ENCODE measurements at regions not wholly inside any gene's neighbourhood (a gene's known extent, or its start where the extent isn't known, plus 50 kb on each side); places are given as distances from the start of the nearest gene placed in this dataset.

- ChIA-PET CTCF (interaction anchor here (0.5 to 1.0 kb wide), 5 partner anchors 19 to 257 kb away, joined by 3 to 7 read pairs (median 3); no protein-coding TSS in a partner anchor), POLR2A (ENCODE audit: unreplicated experiment) (no interaction called here)
- Histone ChIP-seq H3K14ac (replicated peaks; ENCODE audit: low read depth, low read length) (no peak overlapping the region), H3K9ac (ENCODE audit: low read depth, low read length) (no peak overlapping the region), H4K8ac (ENCODE audit: low read depth in 2 of 2, low read length in 2 of 2) (no peak overlapping the region), H4K91ac (ENCODE audit: insufficient read depth, low read depth, low read length) (no peak overlapping the region), H3K4me1 (ENCODE audit: control insufficient read depth, insufficient read depth, low read length) (no peaks in the 10 kb centered on the region), H3K18ac (ENCODE audit: low read depth, low read length) (no peak overlapping the region), H4K20me1 (ENCODE audit: insufficient read depth, low read length) (no peaks in the 10 kb centered on the region), H3K4ac (ENCODE audit: low read depth, low read length) (no peak overlapping the region), H2BK120ac (ENCODE audit: low read depth, low read length) (no peak overlapping the region), H3K23ac (ENCODE audit: low read depth, low read length) (no peak overlapping the region), H3K27me3 (ENCODE audit: control insufficient read depth, insufficient read depth, low read length) (no peaks in the 10 kb centered on the region), H3K27ac (ENCODE audit: insufficient read depth, low read length) (no peak overlapping the region), H2BK20ac (ENCODE audit: low read depth, low read length) (no peak overlapping the region), H4K5ac (ENCODE audit: low read depth, low read length) (no peak overlapping the region), H3K36me3 (ENCODE audit: control insufficient read depth, insufficient read depth, low read length) (no peaks in the 10 kb centered on the region), H3K4me2 (ENCODE audit: low read depth, low read length) (no peak overlapping the region), H2BK15ac (ENCODE audit: low read depth, low read length) (no peak overlapping the region), H2AK5ac (ENCODE audit: low read depth, low read length) (no peak overlapping the region), H3K79me1 (ENCODE audit: low read depth in 1 of 2, low read length in 2 of 2) (no peaks in the 10 kb centered on the region), H2AFZ (replicated peaks; ENCODE audit: low read length, poor library complexity) (no peak overlapping the region), H3K4me3 (ENCODE audit: insufficient read depth, low read depth, low read length) (no peak overlapping the region), H3K9me3 (ENCODE audit: control insufficient read depth, insufficient read depth, low read length) (no peaks in the 10 kb centered on the region), H2AK9ac (replicated peaks; ENCODE audit: low read depth, low read length, poor library complexity) (no peak overlapping the region), H3K56ac (ENCODE audit: extremely low read depth, insufficient read depth, low read length) (no peak overlapping the region), H2BK5ac (ENCODE audit: low read depth, low read length, poor library complexity, severe bottlenecking) (no peak overlapping the region), H3K9me1 (ENCODE audit: insufficient read depth, low read length) (no peaks in the 10 kb centered on the region)
- no peak for ATAC-seq (ENCODE audit: low read depth)
- TF ChIP-seq SMC3 (IDR thresholded peaks at IDR 0.05; ENCODE audit: low read depth, low read length) (peak; percentile 19; the same call in 1 of the 2 replicates), MXI1 (IDR thresholded peaks at IDR 0.05; ENCODE audit: borderline replicate concordance, low read depth, low read length) (no peak), RAD21 (IDR thresholded peaks at IDR 0.05; ENCODE audit: low read length) (peak; percentile 43; the same call in 1 of the 2 replicates), CTCF (conservative IDR thresholded peaks at IDR 0.05; ENCODE audit: low read depth, low read length) (peak; percentile 52)
- BruUV-seq (replicated peaks): no TSS peak
- peak; percentile 42 for DNase-seq
- dilution Hi-C loops (cut with HindIII; ENCODE audit: low sequenced_read_pairs, unreplicated experiment) (no loop called here), in situ Hi-C loops (cut with MboI; ENCODE audit: low sequenced_read_pairs) (no loop called here), intact Hi-C loops (cut with micrococcal nuclease) (loop anchor here (1.0 kb wide), 1 partner anchor 258 kb away; no protein-coding TSS in a partner anchor)
- 0% methylated on average over 1 of the region's 6 CpGs; no CpG with 5 or more reads in 1 of the 2 experiments for WGBS, 2 experiments (ENCODE audit: extremely low coverage in 2 of 2, insufficient read length in 1 of 2)
Measured at GRCh38 chr7:119175911-119176627, 951.6 kb downstream of the ANKRD7 start.

Measured in IMR-90 (cell line).